GM23338 (cell line): ENCODE measurements at regions not wholly inside any gene's neighbourhood (a gene's known extent, or its start where the extent isn't known, plus 50 kb on each side); places are given as distances from the start of the nearest gene placed in this dataset.

Experiments used
- ATAC-seq: fragments of 200-7000 bp; cut with Tn5 transposase; 3 replicates; pipeline ENCODE4 v1.9.1; 2020
- DNase-seq: peaks from one replicate; pipeline ENCODE4 v3.0.0-alpha.2; 2015; ENCODE audit warnings: low spot score
- H2AFZ ChIP-seq: fragments of 200-600 bp; sonication (generic); 2 replicates; pipeline ENCODE4 v1.8.0; 2016; ENCODE audit warnings: antibody characterized with exemption, mild to moderate bottlenecking, moderate library complexity
- H3F3A ChIP-seq: fragments of 200-600 bp; sonication (generic); replicated peaks from 2 replicates; pipeline ENCODE4 v1.8.0; 2017; ENCODE audit warnings: antibody characterized with exemption, mixed run types, low read depth
- H3K27ac ChIP-seq: fragments of 200-600 bp; sonication (generic); 2 replicates; pipeline ENCODE4 v1.6.1; 2016; ENCODE audit warnings: low read depth
- H3K27me3 ChIP-seq: fragments of 200-600 bp; sonication (generic); 2 replicates; pipeline ENCODE4 v1.8.0; 2016; ENCODE audit warnings: mild to moderate bottlenecking, mixed run types, moderate library complexity; ENCODE audit not compliant: insufficient read depth
- H3K36me3 ChIP-seq: fragments of 200-600 bp; sonication (generic); 2 replicates; pipeline ENCODE4 v1.8.0; 2016; ENCODE audit warnings: mild to moderate bottlenecking; ENCODE audit not compliant: insufficient read depth
- H3K4me1 ChIP-seq: fragments of 200-600 bp; sonication (generic); 2 replicates; pipeline ENCODE4 v1.8.0; 2016; ENCODE audit warnings: mild to moderate bottlenecking, moderate library complexity; ENCODE audit not compliant: insufficient read depth
- H3K4me2 ChIP-seq: fragments of 200-600 bp; sonication (generic); 2 replicates; pipeline ENCODE4 v1.7.1; 2017; ENCODE audit warnings: mixed run types
- H3K4me3 ChIP-seq: fragments of 200-600 bp; sonication (generic); 2 replicates; pipeline ENCODE4 v1.6.1; 2016; ENCODE audit warnings: mixed run types
- H3K79me2 ChIP-seq: fragments of 200-600 bp; sonication (generic); replicated peaks from 2 replicates; pipeline ENCODE4 v1.8.0; 2017; ENCODE audit warnings: mild to moderate bottlenecking; ENCODE audit not compliant: insufficient read depth
- H3K9me2 ChIP-seq: fragments of 200-600 bp; sonication (generic); 2 replicates; pipeline ENCODE4 v1.8.0; 2017; ENCODE audit not compliant: insufficient read depth
- H4K20me1 ChIP-seq: fragments of 200-600 bp; sonication (generic); replicated peaks from 2 replicates; pipeline ENCODE4 v1.8.0; 2017; ENCODE audit warnings: mild to moderate bottlenecking; ENCODE audit not compliant: insufficient read depth
- H3K27ac Mint-ChIP-seq: 2 replicates; pipeline ENCODE4 v1.8.0; 2020; ENCODE audit warnings: inconsistent platforms, mild to moderate bottlenecking, moderate library complexity, mixed read lengths
- H3K27me3 Mint-ChIP-seq: 3 replicates; pipeline ENCODE4 v1.8.0; 2022; ENCODE audit warnings: low read depth, mild to moderate bottlenecking, moderate library complexity, mixed read lengths, inconsistent platforms; ENCODE audit not compliant: insufficient read depth, poor library complexity
- H3K36me3 Mint-ChIP-seq: 3 replicates; pipeline ENCODE4 v1.8.0; 2021; ENCODE audit warnings: low read depth, mild to moderate bottlenecking, inconsistent platforms, moderate library complexity, mixed read lengths
- H3K4me1 Mint-ChIP-seq: 3 replicates; pipeline ENCODE4 v1.8.0; 2020; ENCODE audit warnings: mild to moderate bottlenecking, inconsistent platforms, mixed read lengths
- H3K4me3 Mint-ChIP-seq: 3 replicates; pipeline ENCODE4 v1.8.0; 2021; ENCODE audit warnings: moderate library complexity, mild to moderate bottlenecking, inconsistent platforms, mixed read lengths
- H3K9me3 Mint-ChIP-seq: 3 replicates; pipeline ENCODE4 v1.8.0; 2020; ENCODE audit warnings: moderate library complexity, mild to moderate bottlenecking, inconsistent platforms, mixed read lengths
- CREB1 ChIP-seq: fragments of 250-450 bp; sonication (Bioruptor Pico); IDR thresholded peaks from 2 replicates; pipeline ENCODE4 v1.5.0; 2020; ENCODE audit warnings: low read depth, mild to moderate bottlenecking, moderate library complexity
- CTCF ChIP-seq, 2 experiments: fragments of 200-600 bp in 1 of 2; sonication (generic) in 1 of 2; conservative IDR thresholded peaks; 2 replicates each; pipeline versions ENCODE4 v1.5.1 to v1.6.1; 2016 to 2017; ENCODE audit warnings: antibody characterized with exemption in 2 of 2, low read depth in 2 of 2, mild to moderate bottlenecking in 2 of 2, moderate library complexity in 1 of 2
- ETS1 ChIP-seq: IDR thresholded peaks from 2 replicates; pipeline ENCODE4 v1.6.1; 2016; ENCODE audit warnings: antibody characterized with exemption
- EZH2 ChIP-seq: fragments of 200-600 bp; sonication (generic); IDR thresholded peaks from one replicate; pipeline ENCODE4 v1.8.0; 2017; ENCODE audit warnings: antibody characterized with exemption, mild to moderate bottlenecking, low read depth; ENCODE audit not compliant: unreplicated experiment
- JUNB ChIP-seq: IDR thresholded peaks from one replicate; pipeline ENCODE4 v1.6.1; 2016; ENCODE audit warnings: antibody characterized with exemption; ENCODE audit not compliant: unreplicated experiment
- NANOG ChIP-seq: IDR thresholded peaks from 2 replicates; pipeline ENCODE4 v1.6.1; 2016; ENCODE audit warnings: antibody characterized with exemption, borderline replicate concordance
- POLR2AphosphoS5 ChIP-seq: IDR thresholded peaks from 2 replicates; pipeline ENCODE4 v1.6.1; 2016; ENCODE audit warnings: antibody characterized with exemption, low read depth
- REST ChIP-seq: IDR thresholded peaks from one replicate; pipeline ENCODE4 v1.6.1; 2018; ENCODE audit warnings: antibody characterized with exemption; ENCODE audit not compliant: unreplicated experiment
- STAT1 ChIP-seq: IDR thresholded peaks from one replicate; pipeline ENCODE4 v1.6.1; 2016; ENCODE audit warnings: antibody characterized with exemption; ENCODE audit not compliant: unreplicated experiment
- ZNF114 ChIP-seq: fragments of 250-450 bp; sonication (Bioruptor Pico); IDR thresholded peaks from 2 replicates; pipeline ENCODE4 v1.5.0; 2020; ENCODE audit warnings: mild to moderate bottlenecking, moderate library complexity
- ZNF462 ChIP-seq: fragments of 250-450 bp; sonication (Bioruptor Pico); IDR thresholded peaks from 2 replicates; pipeline ENCODE4 v1.5.0; 2020; ENCODE audit warnings: mild to moderate bottlenecking, moderate library complexity

DNA sequence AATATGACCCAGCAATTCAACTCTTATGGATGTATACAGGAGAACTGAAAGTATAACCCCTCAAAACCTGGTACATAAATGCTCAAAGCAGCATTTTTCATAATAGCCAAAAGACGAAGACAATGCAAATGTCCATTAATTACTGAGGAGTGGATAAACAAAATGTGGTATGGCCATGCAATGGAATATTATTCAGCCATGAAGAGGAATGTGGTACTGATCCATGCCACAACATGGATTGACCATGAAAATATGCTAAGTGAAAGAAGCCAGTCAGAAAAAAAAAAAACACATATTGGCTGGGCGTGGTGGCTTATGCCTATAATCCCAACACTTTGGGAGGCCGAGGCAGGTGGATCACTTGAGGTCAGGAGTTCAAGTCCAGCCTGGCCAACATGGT is 74.5 kb upstream of the PLS3 start (continued):
- TF ChIP-seq CTCF (conservative IDR thresholded peaks at IDR 0.05; ENCODE audit: low read depth in 2 of 2), result no peak

DNA sequence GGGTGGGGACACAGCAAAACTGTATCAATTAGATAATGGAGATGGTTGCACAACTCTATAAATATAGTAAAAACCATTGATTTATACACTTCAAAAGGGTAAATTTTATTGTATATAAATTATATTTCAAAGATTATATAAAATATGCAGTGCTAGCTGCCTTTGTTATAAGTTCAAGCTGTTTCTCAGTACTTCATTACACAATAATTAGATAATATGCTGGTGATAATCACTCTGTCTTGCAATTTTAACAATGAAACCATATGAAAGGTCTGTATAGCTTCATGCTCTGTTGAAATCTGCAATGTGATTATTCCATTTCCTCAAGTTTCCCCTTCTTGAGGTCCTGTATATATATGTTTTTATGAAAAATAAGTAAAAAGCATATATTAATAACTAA is 73.4 kb upstream of the PLS3 start:
- Histone ChIP-seq H3K27me3 (no peaks in the 10 kb centered on the region), H2AFZ (no peak overlapping the region), H3K36me3 (no peaks in the 10 kb centered on the region), H3F3A (no peaks in the 10 kb centered on the region), H3K9me2 (no peaks in the 10 kb centered on the region), H3K4me3 (no peak overlapping the region), H3K4me2 (no peak overlapping the region), H3K4me1 (no peaks in the 10 kb centered on the region), H4K20me1 (no peaks in the 10 kb centered on the region), H3K27ac (no peak overlapping the region), H3K79me2 (no peaks in the 10 kb centered on the region)
- Mint-ChIP-seq H3K4me3 (no peak overlapping the region), H3K4me1 (peaks cover 3% of the 10 kb centered on the region; the same call in 2 of the 3 replicates), H3K27ac (no peak overlapping the region), H3K9me3 (peaks cover 3% of the 10 kb centered on the region; the same call in 1 of the 3 replicates), H3K27me3 (no peaks in the 10 kb centered on the region), H3K36me3 (no peaks in the 10 kb centered on the region)
- DNase-seq (no peak), ATAC-seq (no peak)
- no peak for TF ChIP-seq ZNF462 (CRISPR knock-in tag)
- no peak for TF ChIP-seq JUNB
- TF ChIP-seq POLR2AphosphoS5, result no peak
- no peak for TF ChIP-seq REST
- no peak for TF ChIP-seq STAT1
- no peak for TF ChIP-seq ETS1
- no peak for TF ChIP-seq CREB1
- no peak for TF ChIP-seq NANOG
- TF ChIP-seq CTCF (conservative IDR thresholded peaks at IDR 0.05; ENCODE audit: low read depth in 2 of 2), result no peak
- TF ChIP-seq ZNF114 (CRISPR knock-in tag), result no peak
- no peak for TF ChIP-seq EZH2
